ENCODE measurements at regions not wholly inside any gene's neighbourhood (a gene's known extent, or its start where the extent isn't known, plus 50 kb on each side); places are given as distances from the start of the nearest gene placed in this dataset.

DNA sequence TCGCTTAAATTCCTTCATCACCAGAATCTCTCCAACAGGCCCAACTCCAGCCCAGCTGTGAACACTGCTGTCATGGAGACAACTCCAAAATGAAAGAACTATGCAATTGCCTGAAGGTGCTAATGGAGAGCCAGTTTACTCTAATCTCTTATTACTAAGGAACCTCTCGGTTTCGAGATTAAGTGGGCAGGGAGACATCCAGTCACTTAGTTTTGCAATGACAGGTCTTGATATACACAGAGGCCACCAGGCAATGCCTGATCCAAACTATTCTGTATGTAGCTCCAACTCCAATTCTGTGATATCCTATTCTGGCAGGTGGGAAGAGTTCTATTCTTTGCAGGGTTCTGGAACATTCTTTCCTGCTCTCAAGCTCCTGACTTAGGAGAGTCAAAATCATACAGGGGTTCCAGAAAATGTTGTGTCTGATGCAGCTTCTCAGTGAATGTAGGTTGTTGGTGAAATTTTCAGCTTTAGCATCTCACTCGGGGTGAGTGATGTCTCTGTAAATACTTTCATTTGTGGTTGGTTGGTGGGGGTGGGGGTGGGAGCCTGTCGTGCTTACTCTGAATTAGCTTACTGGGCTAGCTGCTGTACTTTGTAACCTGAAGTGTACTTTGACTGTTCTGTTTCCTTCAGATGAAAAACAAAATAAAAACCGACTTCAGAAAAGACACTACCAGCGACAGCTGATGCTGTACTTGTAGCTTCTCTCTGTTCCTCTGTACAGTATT lies 170.9 kb downstream of the PALM2AKAP2 start:
- TF ChIP-seq, protein P1, sequence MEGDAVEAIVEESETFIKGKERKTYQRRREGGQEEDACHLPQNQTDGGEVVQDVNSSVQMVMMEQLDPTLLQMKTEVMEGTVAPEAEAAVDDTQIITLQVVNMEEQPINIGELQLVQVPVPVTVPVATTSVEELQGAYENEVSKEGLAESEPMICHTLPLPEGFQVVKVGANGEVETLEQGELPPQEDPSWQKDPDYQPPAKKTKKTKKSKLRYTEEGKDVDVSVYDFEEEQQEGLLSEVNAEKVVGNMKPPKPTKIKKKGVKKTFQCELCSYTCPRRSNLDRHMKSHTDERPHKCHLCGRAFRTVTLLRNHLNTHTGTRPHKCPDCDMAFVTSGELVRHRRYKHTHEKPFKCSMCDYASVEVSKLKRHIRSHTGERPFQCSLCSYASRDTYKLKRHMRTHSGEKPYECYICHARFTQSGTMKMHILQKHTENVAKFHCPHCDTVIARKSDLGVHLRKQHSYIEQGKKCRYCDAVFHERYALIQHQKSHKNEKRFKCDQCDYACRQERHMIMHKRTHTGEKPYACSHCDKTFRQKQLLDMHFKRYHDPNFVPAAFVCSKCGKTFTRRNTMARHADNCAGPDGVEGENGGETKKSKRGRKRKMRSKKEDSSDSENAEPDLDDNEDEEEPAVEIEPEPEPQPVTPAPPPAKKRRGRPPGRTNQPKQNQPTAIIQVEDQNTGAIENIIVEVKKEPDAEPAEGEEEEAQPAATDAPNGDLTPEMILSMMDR (conservative IDR thresholded peaks at IDR 0.05; ENCODE audit: low read depth, low read length) = no peak
- no peak for TF ChIP-seq POLR2A (IDR thresholded peaks at IDR 0.05; ENCODE audit: low read depth, low read length)
- no peak for TF ChIP-seq SMC3 (IDR thresholded peaks at IDR 0.05; ENCODE audit: low read depth, low read length)

All from IMR-90 (cell line).